HCT116 (cell line): ENCODE measurements at regions not wholly inside any gene's neighbourhood (a gene's known extent, or its start where the extent isn't known, plus 50 kb on each side); places are given as distances from the start of the nearest gene placed in this dataset.

Experiments
- ATAC-seq: fragments of 200-7000 bp; cut with Tn5 transposase; 2 replicates; pipeline ENCODE4 v1.9.1; 2020; ENCODE audit warnings: mild to moderate bottlenecking, moderate library complexity
- BruUV-seq: library from RNA; stranded (reverse); fragments of 400-500 nt; replicated peaks from 2 replicates; lab custom pipeline; 2021; lab: Mats Ljungman, UMichigan
- CTCF ChIA-PET: fragments of 300-600 bp; sonication (Branson Sonifier 250); formaldehyde crosslinking; loops from one replicate; lab custom pipeline; 2021; ENCODE audit warnings: antibody characterized with exemption; lab: Charles Lee
- POLR2A ChIA-PET: fragments of 300-600, 350-600 bp; sonication (Branson Sonifier 250); formaldehyde crosslinking; loops from one replicate; lab custom pipeline; 2021; ENCODE audit warnings: antibody characterized with exemption; lab: Charles Lee
- RAD21 ChIA-PET, 2 experiments: fragments of 300-600 bp; sonication (Branson Sonifier 250); formaldehyde crosslinking; loops; one replicate each; lab custom pipeline; 2023; ENCODE audit warnings: low total read pairs in 2 of 2; ENCODE audit not compliant: uncharacterized antibody in 2 of 2, unreplicated experiment in 2 of 2, low non-redundant PET in 1 of 2; lab: Charles Lee
- DNase-seq: peaks from one replicate; pipeline ENCODE4 v3.0.0-alpha.2; 2010; ENCODE audit warnings: low read depth, low spot score
- H2AFZ ChIP-seq: fragments of 200-600 bp; shearing (Covaris generic), sonication (generic); 2 replicates; pipeline ENCODE4 v1.6.1; 2017; ENCODE audit warnings: low read depth, mixed run types, mixed read lengths, antibody characterized with exemption, low read length; ENCODE audit not compliant: poor library complexity, severe bottlenecking
- H3K27ac ChIP-seq: 2 replicates; pipeline ENCODE4 v1.5.1; 2012; ENCODE audit warnings: low read depth, low read length
- H3K27me3 ChIP-seq: fragments of 200-600 bp; sonication (generic); 2 replicates; pipeline ENCODE4 v1.6.1; 2016; ENCODE audit warnings: mixed run types, low read length, mixed read lengths; ENCODE audit not compliant: insufficient read depth
- H3K36me3 ChIP-seq, 2 experiments: fragments of 200-500 bp in 1 of 2; fragments of 200-600 bp in 1 of 2; sonication (Bioruptor generic) in 1 of 2; sonication (generic) in 1 of 2; 2 replicates each; pipeline versions ENCODE4 v1.5.1 to v1.6.1; 2014 to 2016; ENCODE audit warnings: low read length in 2 of 2, inconsistent platforms in 1 of 2, mixed read lengths in 1 of 2, mixed run types in 1 of 2; ENCODE audit not compliant: insufficient read depth in 2 of 2, control insufficient read depth in 1 of 2
- H3K4me1 ChIP-seq, 2 experiments: fragments of 200-600 bp in 1 of 2; sonication (generic) in 1 of 2; 2 replicates each; pipeline versions ENCODE4 v1.5.1 to v1.6.1; 2012 to 2017; ENCODE audit warnings: low read length in 2 of 2, inconsistent platforms in 1 of 2, mild to moderate bottlenecking in 1 of 2, mixed read lengths in 1 of 2, mixed run types in 1 of 2, moderate library complexity in 1 of 2; ENCODE audit not compliant: insufficient read depth in 2 of 2, control insufficient read depth in 1 of 2
- H3K4me2 ChIP-seq: fragments of 200-600 bp; sonication (generic); 2 replicates; pipeline ENCODE4 v1.6.1; 2017; ENCODE audit warnings: mixed run types, low read length, mixed read lengths
- H3K4me3 ChIP-seq, 2 experiments: fragments of 200-600 bp in 1 of 2; sonication (generic) in 1 of 2; replicated peaks in 1 of 2; 2 replicates each; pipeline ENCODE4 v1.5.1; 2011 to 2016; ENCODE audit warnings: low read length in 2 of 2, control low read depth in 1 of 2, low read depth in 1 of 2, mild to moderate bottlenecking in 1 of 2, mixed read lengths in 1 of 2, mixed run types in 1 of 2
- H3K79me2 ChIP-seq: fragments of 200-600 bp; sonication (generic); 2 replicates; pipeline ENCODE4 v1.6.1; 2017; ENCODE audit warnings: mild to moderate bottlenecking, mixed run types, low read length, moderate library complexity, mixed read lengths; ENCODE audit not compliant: insufficient read depth
- H3K9ac ChIP-seq: fragments of 200-600 bp; sonication (generic); 2 replicates; pipeline ENCODE4 v1.6.1; 2016; ENCODE audit warnings: low read length, mixed read lengths
- H3K9me2 ChIP-seq: fragments of 200-600 bp; sonication (generic), shearing (Covaris generic); 2 replicates; pipeline ENCODE4 v1.6.1; 2017; ENCODE audit warnings: mixed run types, mild to moderate bottlenecking, moderate library complexity; ENCODE audit not compliant: insufficient read depth
- H3K9me3 ChIP-seq, 2 experiments: fragments of 200-500 bp in 1 of 2; fragments of 200-600 bp in 1 of 2; sonication (Bioruptor generic) in 1 of 2; sonication (generic) in 1 of 2; 2 replicates each; pipeline ENCODE4 v1.6.1; 2014 to 2017; ENCODE audit warnings: low read length in 2 of 2, mixed read lengths in 2 of 2, inconsistent platforms in 1 of 2, low read depth in 1 of 2, mild to moderate bottlenecking in 1 of 2, mixed run types in 1 of 2, moderate library complexity in 1 of 2; ENCODE audit not compliant: control insufficient read depth in 1 of 2, insufficient read depth in 1 of 2
- H4K20me1 ChIP-seq: fragments of 200-600 bp; sonication (generic), shearing (Covaris generic); 2 replicates; pipeline ENCODE4 v1.6.1; 2017; ENCODE audit warnings: mixed run types, mild to moderate bottlenecking, moderate library complexity; ENCODE audit not compliant: insufficient read depth
- ATF3 ChIP-seq: IDR thresholded peaks from 2 replicates; pipeline ENCODE4 v1.6.1; 2012
- POLR2AphosphoS5 ChIP-seq: IDR thresholded peaks from 2 replicates; pipeline ENCODE4 v1.6.1; 2011; ENCODE audit warnings: mild to moderate bottlenecking, low read depth, low read length, moderate library complexity
- REST ChIP-seq: IDR thresholded peaks from 2 replicates; pipeline ENCODE4 v1.6.1; 2012; ENCODE audit warnings: low read depth
- TCF7L2 ChIP-seq: IDR thresholded peaks from 2 replicates; pipeline ENCODE4 v1.7.0; 2011; ENCODE audit warnings: borderline replicate concordance, inconsistent platforms; ENCODE audit not compliant: insufficient read depth, insufficient read length; ENCODE audit errors: extremely low read depth
- YY1 ChIP-seq: IDR thresholded peaks from 2 replicates; pipeline ENCODE4 v1.6.1; 2011; ENCODE audit warnings: low read length, low read depth, moderate library complexity, mild to moderate bottlenecking; ENCODE audit not compliant: insufficient replicate concordance; ENCODE audit errors: extremely low read depth
- ZBTB33 ChIP-seq: IDR thresholded peaks from 2 replicates; pipeline ENCODE4 v1.6.1; 2011; ENCODE audit warnings: mild to moderate bottlenecking, low read length, moderate library complexity; ENCODE audit not compliant: insufficient replicate concordance; ENCODE audit errors: extremely low read depth
- intact Hi-C: fragments of 100-400 bp; cut with micrococcal nuclease; formaldehyde crosslinking; loops from 2 replicates; pipeline ENCODE4 v1.10.0; 2022

- peaks cover 3 to 7% of the 10 kb centered on the region in 2 experiments; a peak in 1 of 4 replicates for H3K9me3 ChIP-seq
- H3K4me1 ChIP-seq: no peaks in the 10 kb centered on the region
- ChIA-PET RAD21 (no interaction called here), POLR2A (no interaction called here), CTCF (no interaction called here)
- H3K4me3 ChIP-seq: no peak overlapping the region
- ATAC-seq: no peak
- H3K9ac ChIP-seq: no peak overlapping the region
- H3K36me3 ChIP-seq: no peaks in the 10 kb centered on the region
- H3K27ac ChIP-seq: no peak overlapping the region
- no peak overlapping the region for H3K4me2 ChIP-seq
- intact Hi-C loops: no loop called here
- BruUV-seq: no TSS peak
- TF ChIP-seq TCF7L2 (no peak), YY1 (no peak), REST (no peak), ATF3 (no peak), POLR2AphosphoS5 (no peak), ZBTB33 (no peak)
- no peak overlapping the region for H2AFZ ChIP-seq
- no peak for DNase-seq
- H4K20me1 ChIP-seq: no peaks in the 10 kb centered on the region
- H3K9me2 ChIP-seq: no peaks in the 10 kb centered on the region
- no peaks in the 10 kb centered on the region for H3K27me3 ChIP-seq
- no peaks in the 10 kb centered on the region for H3K79me2 ChIP-seq
Measured at GRCh38 chr14:89089330-89089729, 264.9 kb downstream of the TTC8 start.
